Fibroblast of pulmonary artery (primary cell): ENCODE measurements at regions not wholly inside any gene's neighbourhood (a gene's known extent, or its start where the extent isn't known, plus 50 kb on each side); places are given as distances from the start of the nearest gene placed in this dataset.
"Not testable (repeated sequence)": the region's sequence is repeated elsewhere in the genome, so short reads cannot be mapped to it uniquely, and the experiment has no call there.

ENCODE experiments used
- DNase-seq: peaks from one replicate; pipeline ENCODE4 v3.0.0-alpha.2; 2010; ENCODE audit warnings: low read depth
- H3K4me3 ChIP-seq: replicated peaks from 2 replicates; pipeline ENCODE4 v1.5.1; 2011; ENCODE audit warnings: low read depth, mild to moderate bottlenecking, control low read depth, low read length, moderate library complexity
- CTCF ChIP-seq: IDR thresholded peaks from 2 replicates; pipeline ENCODE4 v1.5.1; 2011; ENCODE audit warnings: mild to moderate bottlenecking, control low read depth, low read length, inconsistent platforms; ENCODE audit errors: missing control alignments

DNA sequence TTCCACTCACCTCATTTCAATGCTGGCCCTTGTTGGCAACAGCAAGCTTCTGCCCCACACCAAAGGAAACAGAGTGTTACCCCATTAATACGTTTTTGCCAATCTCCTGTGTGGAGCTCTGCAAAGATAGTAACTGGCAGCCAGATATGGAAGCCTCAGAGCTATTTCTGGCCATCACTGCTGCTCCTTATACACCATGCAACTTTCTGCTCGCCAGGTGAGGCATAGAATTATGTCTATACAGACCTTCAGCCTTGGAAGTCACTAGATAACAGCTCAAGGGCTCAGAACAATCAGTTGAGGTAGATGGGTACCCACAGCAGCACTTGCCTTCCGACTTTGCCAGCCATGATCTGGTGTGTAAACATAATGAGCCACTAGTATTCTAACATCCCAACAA lies 214.8 kb upstream of the ALG10B start:
- no peak overlapping the region for H3K4me3 ChIP-seq
- no peak for DNase-seq
- no peak for TF ChIP-seq CTCF

- TF ChIP-seq CTCF: no peak
- H3K4me3 ChIP-seq: no peak overlapping the region
- DNase-seq: no peak
These were observed 214.4 kb upstream of the ALG10B start for GRCh38 chr12:38102197-38102596.

- H3K4me3 ChIP-seq: no peak overlapping the region
- no peak for TF ChIP-seq CTCF
- no peak for DNase-seq
These were observed 206.4 kb upstream of the ALG10B start for GRCh38 chr12:38110026-38110699.

- no peak for TF ChIP-seq CTCF
- DNase-seq: no peak
- H3K4me3 ChIP-seq: no peak overlapping the region
These were observed 202.6 kb upstream of the ALG10B start for GRCh38 chr12:38113991-38114390.

DNA sequence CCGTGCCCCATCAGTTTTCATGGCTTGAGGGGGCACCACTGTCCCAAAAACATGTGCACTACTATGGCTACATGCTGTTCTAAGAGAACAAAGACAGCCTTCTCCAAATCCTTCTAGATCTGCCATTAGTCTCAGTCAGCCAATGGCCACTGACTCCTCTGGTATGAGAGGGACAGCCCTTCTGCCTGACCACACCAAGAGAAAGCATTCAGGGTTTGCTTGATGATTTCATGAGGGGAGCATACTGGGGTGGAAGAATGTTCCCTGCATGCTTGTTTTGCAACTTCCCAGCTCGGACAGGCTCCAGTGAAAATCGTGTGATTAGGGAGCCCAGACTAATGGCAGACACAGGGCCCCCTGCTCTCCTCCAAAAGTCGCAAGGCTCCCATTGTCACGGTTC lies 199.6 kb upstream of the ALG10B start:
- DNase-seq: no peak
- H3K4me3 ChIP-seq: no peak overlapping the region
- no peak for TF ChIP-seq CTCF

- TF ChIP-seq CTCF: no peak
- H3K4me3 ChIP-seq: no peak overlapping the region
- no peak for DNase-seq
These were observed 197.9 kb upstream of the ALG10B start for GRCh38 chr12:38118632-38119031.

DNA sequence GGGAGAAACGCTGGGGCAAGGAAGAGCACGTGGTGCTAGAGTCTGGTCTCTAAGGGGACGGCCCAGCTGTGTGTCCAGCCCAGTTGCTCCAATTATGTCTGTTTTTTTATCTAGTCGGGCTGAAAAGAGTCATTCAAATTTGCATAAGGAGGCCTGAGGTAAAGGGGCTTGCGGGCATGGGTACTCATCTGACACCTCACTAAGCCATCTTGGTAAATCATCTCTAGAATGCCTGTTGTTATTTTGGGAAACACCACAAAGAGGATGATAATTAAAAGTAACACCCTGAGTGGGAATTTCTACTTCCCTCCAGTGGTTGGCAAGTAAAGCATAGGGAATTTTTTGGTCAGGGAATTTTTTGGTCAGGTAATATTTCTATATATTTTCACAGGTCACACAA lies 196.1 kb upstream of the ALG10B start:
- DNase-seq: no peak
- TF ChIP-seq CTCF: no peak
- H3K4me3 ChIP-seq: no peak overlapping the region

GRCh38 chr12:38123028-38123427 lies 193.5 kb upstream of the ALG10B start:
- H3K4me3 ChIP-seq, DNase-seq: not testable (repeated sequence)
